ENCODE measurements at regions not wholly inside any gene's neighbourhood (a gene's known extent, or its start where the extent isn't known, plus 50 kb on each side); places are given as distances from the start of the nearest gene placed in this dataset.

DNA sequence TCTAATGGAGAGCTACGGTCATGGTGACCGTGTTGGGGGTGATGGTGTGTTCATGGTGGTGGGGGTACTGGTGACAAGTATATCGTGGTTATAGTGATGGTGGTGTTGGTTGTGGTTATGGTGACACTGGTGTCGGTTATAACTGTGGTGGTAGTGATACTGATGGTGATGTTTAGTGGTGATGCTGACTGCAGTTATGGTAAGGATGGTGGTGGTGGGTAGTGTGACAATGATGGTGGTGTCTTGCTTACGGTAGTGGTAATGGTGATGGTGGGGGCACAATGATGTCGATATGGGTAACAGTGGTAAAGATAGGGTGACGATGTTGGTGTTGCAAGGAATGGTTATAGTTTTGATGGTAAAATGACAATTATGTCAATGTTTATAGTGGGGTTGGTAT is 98.9 kb upstream of the SLC2A1 start:
- CTCF ChIA-PET = no interaction called here

DNA sequence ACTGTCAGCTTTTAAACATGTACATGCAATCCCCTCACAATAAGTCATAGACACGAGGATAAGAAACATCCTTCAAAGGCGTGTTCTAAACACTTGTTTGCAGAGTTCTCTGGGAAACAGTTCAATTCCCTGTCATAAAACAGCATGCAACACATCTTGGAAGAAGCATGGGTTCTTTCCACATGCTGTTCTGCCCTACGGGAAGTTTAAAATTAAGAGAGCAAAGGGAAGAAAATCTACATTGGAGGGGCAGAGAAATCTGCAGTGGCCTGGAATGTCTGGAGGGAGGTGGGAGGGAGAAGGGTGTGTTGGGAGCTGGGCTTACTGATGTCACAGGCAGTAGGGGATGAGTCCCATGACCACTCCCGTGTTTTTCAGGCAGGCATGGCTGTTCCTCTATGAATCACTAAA is 98.3 kb upstream of the SLC2A1 start:
- POLR2A ChIA-PET = no interaction called here
- in situ Hi-C loops (cut with HindIII; ENCODE audit: low pct_unique_long_range_greater_than_20kb, low sequenced_read_pairs) (no loop called here), intact Hi-C loops (cut with micrococcal nuclease; ENCODE audit: unreplicated experiment) (no loop called here)
- ATAC-seq (no peak), DNase-seq (ENCODE audit: low read depth, low spot score) (no peak)
- H3K4me1 ChIP-seq (ENCODE audit: control insufficient read depth, insufficient read depth, low read length) = no peaks in the 10 kb centered on the region
- no peak overlapping the region for H3K4me3 ChIP-seq (ENCODE audit: low read depth in 2 of 2, low read length in 2 of 2)
- BruUV-seq (replicated peaks) = no TSS peak
- no peaks in the 10 kb centered on the region for H3K9me3 ChIP-seq (ENCODE audit: control insufficient read depth, insufficient read depth, low read depth, low read length)
- no peaks in the 10 kb centered on the region for H3K36me3 ChIP-seq (ENCODE audit: control insufficient read depth, insufficient read depth, low read length)
- no peak overlapping the region for H3K27ac ChIP-seq (ENCODE audit: low read length)
- no peak for TF ChIP-seq TCF7L2 (IDR thresholded peaks at IDR 0.05; ENCODE audit: low read depth, low read length)
- TF ChIP-seq, protein P1, sequence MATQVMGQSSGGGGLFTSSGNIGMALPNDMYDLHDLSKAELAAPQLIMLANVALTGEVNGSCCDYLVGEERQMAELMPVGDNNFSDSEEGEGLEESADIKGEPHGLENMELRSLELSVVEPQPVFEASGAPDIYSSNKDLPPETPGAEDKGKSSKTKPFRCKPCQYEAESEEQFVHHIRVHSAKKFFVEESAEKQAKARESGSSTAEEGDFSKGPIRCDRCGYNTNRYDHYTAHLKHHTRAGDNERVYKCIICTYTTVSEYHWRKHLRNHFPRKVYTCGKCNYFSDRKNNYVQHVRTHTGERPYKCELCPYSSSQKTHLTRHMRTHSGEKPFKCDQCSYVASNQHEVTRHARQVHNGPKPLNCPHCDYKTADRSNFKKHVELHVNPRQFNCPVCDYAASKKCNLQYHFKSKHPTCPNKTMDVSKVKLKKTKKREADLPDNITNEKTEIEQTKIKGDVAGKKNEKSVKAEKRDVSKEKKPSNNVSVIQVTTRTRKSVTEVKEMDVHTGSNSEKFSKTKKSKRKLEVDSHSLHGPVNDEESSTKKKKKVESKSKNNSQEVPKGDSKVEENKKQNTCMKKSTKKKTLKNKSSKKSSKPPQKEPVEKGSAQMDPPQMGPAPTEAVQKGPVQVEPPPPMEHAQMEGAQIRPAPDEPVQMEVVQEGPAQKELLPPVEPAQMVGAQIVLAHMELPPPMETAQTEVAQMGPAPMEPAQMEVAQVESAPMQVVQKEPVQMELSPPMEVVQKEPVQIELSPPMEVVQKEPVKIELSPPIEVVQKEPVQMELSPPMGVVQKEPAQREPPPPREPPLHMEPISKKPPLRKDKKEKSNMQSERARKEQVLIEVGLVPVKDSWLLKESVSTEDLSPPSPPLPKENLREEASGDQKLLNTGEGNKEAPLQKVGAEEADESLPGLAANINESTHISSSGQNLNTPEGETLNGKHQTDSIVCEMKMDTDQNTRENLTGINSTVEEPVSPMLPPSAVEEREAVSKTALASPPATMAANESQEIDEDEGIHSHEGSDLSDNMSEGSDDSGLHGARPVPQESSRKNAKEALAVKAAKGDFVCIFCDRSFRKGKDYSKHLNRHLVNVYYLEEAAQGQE (IDR thresholded peaks at IDR 0.05; ENCODE audit: insufficient read depth in 1 of 2, low read depth in 2 of 2, low read length in 1 of 2) = no peak
- no peak for TF ChIP-seq POLR2AphosphoS5 (IDR thresholded peaks at IDR 0.05; ENCODE audit: low read depth, low read length)
- TF ChIP-seq, protein P2, sequence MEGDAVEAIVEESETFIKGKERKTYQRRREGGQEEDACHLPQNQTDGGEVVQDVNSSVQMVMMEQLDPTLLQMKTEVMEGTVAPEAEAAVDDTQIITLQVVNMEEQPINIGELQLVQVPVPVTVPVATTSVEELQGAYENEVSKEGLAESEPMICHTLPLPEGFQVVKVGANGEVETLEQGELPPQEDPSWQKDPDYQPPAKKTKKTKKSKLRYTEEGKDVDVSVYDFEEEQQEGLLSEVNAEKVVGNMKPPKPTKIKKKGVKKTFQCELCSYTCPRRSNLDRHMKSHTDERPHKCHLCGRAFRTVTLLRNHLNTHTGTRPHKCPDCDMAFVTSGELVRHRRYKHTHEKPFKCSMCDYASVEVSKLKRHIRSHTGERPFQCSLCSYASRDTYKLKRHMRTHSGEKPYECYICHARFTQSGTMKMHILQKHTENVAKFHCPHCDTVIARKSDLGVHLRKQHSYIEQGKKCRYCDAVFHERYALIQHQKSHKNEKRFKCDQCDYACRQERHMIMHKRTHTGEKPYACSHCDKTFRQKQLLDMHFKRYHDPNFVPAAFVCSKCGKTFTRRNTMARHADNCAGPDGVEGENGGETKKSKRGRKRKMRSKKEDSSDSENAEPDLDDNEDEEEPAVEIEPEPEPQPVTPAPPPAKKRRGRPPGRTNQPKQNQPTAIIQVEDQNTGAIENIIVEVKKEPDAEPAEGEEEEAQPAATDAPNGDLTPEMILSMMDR (IDR thresholded peaks at IDR 0.05) = no peak
- no peak for TF ChIP-seq SIN3A (IDR thresholded peaks at IDR 0.05; ENCODE audit: borderline replicate concordance, insufficient read depth, low read depth, low read length)
- no peaks in the 10 kb centered on the region for H3K27me3 ChIP-seq (ENCODE audit: control insufficient read depth, insufficient read depth, low read length)
- CTCF ChIA-PET = no interaction called here

More for the DNA sequence above, 98.9 kb upstream of the SLC2A1 start:
- Histone ChIP-seq H3K4me3 (ENCODE audit: low read depth in 2 of 2, low read length in 2 of 2) (no peak overlapping the region), H3K27ac (ENCODE audit: low read length) (no peak overlapping the region), H3K36me3 (ENCODE audit: control insufficient read depth, insufficient read depth, low read length) (no peaks in the 10 kb centered on the region), H3K4me1 (ENCODE audit: control insufficient read depth, insufficient read depth, low read length) (no peaks in the 10 kb centered on the region), H3K9me3 (ENCODE audit: control insufficient read depth, insufficient read depth, low read depth, low read length) (no peaks in the 10 kb centered on the region), H3K27me3 (ENCODE audit: control insufficient read depth, insufficient read depth, low read length) (no peaks in the 10 kb centered on the region)
- DNase-seq (ENCODE audit: low read depth, low spot score) (no peak), ATAC-seq (no peak)
- intact Hi-C loops (cut with micrococcal nuclease; ENCODE audit: unreplicated experiment) (no loop called here), in situ Hi-C loops (cut with HindIII; ENCODE audit: low pct_unique_long_range_greater_than_20kb, low sequenced_read_pairs) (no loop called here)
- POLR2A ChIA-PET = no interaction called here
- TF ChIP-seq, protein P2 (IDR thresholded peaks at IDR 0.05) = no peak
- TF ChIP-seq POLR2AphosphoS5 (IDR thresholded peaks at IDR 0.05; ENCODE audit: low read depth, low read length) = no peak
- TF ChIP-seq, protein P1 (IDR thresholded peaks at IDR 0.05; ENCODE audit: insufficient read depth in 1 of 2, low read depth in 2 of 2, low read length in 1 of 2) = no peak
- TF ChIP-seq TCF7L2 (IDR thresholded peaks at IDR 0.05; ENCODE audit: low read depth, low read length) = no peak
- TF ChIP-seq SIN3A (IDR thresholded peaks at IDR 0.05; ENCODE audit: borderline replicate concordance, insufficient read depth, low read depth, low read length) = no peak
- no TSS peak for BruUV-seq (replicated peaks)

Data from Panc1 (cell line).